ENCODE measurements at regions not wholly inside any gene's neighbourhood (a gene's known extent, or its start where the extent isn't known, plus 50 kb on each side); places are given as distances from the start of the nearest gene placed in this dataset.

DNA sequence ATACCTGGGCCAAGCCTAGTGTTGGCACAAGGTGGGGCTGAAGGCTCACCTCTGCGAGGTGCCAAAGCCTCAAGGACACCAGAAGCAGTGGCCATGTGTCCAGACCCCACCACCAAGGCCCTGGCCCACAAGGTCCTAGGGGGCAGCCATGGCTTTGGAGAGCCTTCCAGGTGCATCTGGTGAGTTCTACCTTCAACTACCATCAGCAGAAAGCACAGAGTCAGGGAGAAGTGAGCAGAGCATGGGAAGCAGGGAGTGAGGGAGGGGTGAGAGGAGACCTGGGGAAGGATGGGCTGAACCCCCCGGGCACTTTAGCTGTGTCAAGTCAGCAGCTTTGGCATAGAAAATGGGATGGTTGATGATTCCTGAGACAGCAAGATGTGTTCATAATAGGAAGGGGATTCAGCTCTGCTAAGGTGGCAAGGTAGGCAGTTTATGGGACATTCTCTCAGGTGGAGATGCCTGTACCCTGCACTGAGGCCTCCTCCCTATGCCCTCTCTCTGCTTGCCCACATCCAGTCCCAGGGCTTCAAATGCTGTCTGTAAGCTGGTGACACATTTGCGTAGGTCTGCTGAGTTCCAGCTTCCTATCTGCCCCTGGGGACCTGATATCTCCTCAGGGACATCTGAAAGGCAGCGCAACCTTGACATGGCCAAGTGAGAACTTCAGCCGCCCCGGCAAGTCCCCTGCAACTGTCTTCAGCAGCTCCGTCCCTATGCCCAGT lies 83.4 kb upstream of the RGPD5 start:
- TF ChIP-seq, protein P1, sequence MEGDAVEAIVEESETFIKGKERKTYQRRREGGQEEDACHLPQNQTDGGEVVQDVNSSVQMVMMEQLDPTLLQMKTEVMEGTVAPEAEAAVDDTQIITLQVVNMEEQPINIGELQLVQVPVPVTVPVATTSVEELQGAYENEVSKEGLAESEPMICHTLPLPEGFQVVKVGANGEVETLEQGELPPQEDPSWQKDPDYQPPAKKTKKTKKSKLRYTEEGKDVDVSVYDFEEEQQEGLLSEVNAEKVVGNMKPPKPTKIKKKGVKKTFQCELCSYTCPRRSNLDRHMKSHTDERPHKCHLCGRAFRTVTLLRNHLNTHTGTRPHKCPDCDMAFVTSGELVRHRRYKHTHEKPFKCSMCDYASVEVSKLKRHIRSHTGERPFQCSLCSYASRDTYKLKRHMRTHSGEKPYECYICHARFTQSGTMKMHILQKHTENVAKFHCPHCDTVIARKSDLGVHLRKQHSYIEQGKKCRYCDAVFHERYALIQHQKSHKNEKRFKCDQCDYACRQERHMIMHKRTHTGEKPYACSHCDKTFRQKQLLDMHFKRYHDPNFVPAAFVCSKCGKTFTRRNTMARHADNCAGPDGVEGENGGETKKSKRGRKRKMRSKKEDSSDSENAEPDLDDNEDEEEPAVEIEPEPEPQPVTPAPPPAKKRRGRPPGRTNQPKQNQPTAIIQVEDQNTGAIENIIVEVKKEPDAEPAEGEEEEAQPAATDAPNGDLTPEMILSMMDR (IDR thresholded peaks at IDR 0.05) = no peak
- TF ChIP-seq EZH2 (IDR thresholded peaks at IDR 0.05) = no peak

All from neural progenitor cell (in vitro differentiated cells).